Colonic mucosa (tissue), 4 donors: ENCODE measurements at regions not wholly inside any gene's neighbourhood (a gene's known extent, or its start where the extent isn't known, plus 50 kb on each side); places are given as distances from the start of the nearest gene placed in this dataset.

Experiments used
- DNase-seq: peaks from one replicate; pipeline ENCODE4 v3.0.0-alpha.2; 2020
- H3K27ac ChIP-seq: fragments of 200-600 bp; one replicate; pipeline ENCODE4 v1.8.0; 2021
- H3K27me3 ChIP-seq: fragments of 200-600 bp; one replicate; pipeline ENCODE4 v1.8.0; 2021
- H3K36me3 ChIP-seq: fragments of 200-600 bp; one replicate; pipeline ENCODE4 v1.8.0; 2021
- H3K4me1 ChIP-seq: fragments of 200-600 bp; one replicate; pipeline ENCODE4 v1.8.0; 2021; ENCODE audit warnings: mild to moderate bottlenecking
- H3K4me3 ChIP-seq: fragments of 200-600 bp; one replicate; pipeline ENCODE4 v1.8.0; 2021
- H3K9ac ChIP-seq, 2 donors: one replicate each; pipeline ENCODE4 v1.7.0; 2013; ENCODE audit warnings: control low read depth in 2 of 2, low read depth in 2 of 2, low read length in 2 of 2
- H3K9me3 ChIP-seq: fragments of 200-600 bp; one replicate; pipeline ENCODE4 v1.8.0; 2021
- CTCF ChIP-seq: fragments of 200-600 bp; IDR thresholded peaks from one replicate; pipeline ENCODE4 v1.8.0; 2022; ENCODE audit warnings: antibody characterized with exemption, mild to moderate bottlenecking
- intact Hi-C: fragments of 100-400 bp; cut with DNase I; formaldehyde crosslinking; loops from one replicate; pipeline ENCODE4 v1.14.1; 2022
- donor health status: healthy.
- donor health status: DM: no; HTN: no; CAD: no.
- donor health status: DM: no; HTN: no; CAD: no.

GRCh38 chr21:27290028-27290427 is 323.1 kb upstream of the ADAMTS5 start:
- H3K27me3 ChIP-seq, result no peaks in the 10 kb centered on the region
- no peak overlapping the region for H3K4me3 ChIP-seq
- H3K36me3 ChIP-seq, result no peaks in the 10 kb centered on the region
- H3K9me3 ChIP-seq, result no peaks in the 10 kb centered on the region
- no peak for DNase-seq
- TF ChIP-seq CTCF, result no peak
- intact Hi-C loops, result no loop called here
- no peaks in the 10 kb centered on the region for H3K4me1 ChIP-seq
- no peak overlapping the region for H3K27ac ChIP-seq
- H3K9ac ChIP-seq, result no peak overlapping the region

- TF ChIP-seq CTCF, result no peak
- no peak overlapping the region for H3K4me3 ChIP-seq
- no peaks in the 10 kb centered on the region for H3K36me3 ChIP-seq
- no peaks in the 10 kb centered on the region for H3K4me1 ChIP-seq
- no peaks in the 10 kb centered on the region for H3K9me3 ChIP-seq
- no peak overlapping the region for H3K9ac ChIP-seq
- H3K27me3 ChIP-seq, result no peaks in the 10 kb centered on the region
- H3K27ac ChIP-seq, result no peak overlapping the region
- DNase-seq, result no peak
- intact Hi-C loops, result no loop called here
Observed at GRCh38 chr21:27286760-27287159, 319.9 kb upstream of the ADAMTS5 start.

DNA sequence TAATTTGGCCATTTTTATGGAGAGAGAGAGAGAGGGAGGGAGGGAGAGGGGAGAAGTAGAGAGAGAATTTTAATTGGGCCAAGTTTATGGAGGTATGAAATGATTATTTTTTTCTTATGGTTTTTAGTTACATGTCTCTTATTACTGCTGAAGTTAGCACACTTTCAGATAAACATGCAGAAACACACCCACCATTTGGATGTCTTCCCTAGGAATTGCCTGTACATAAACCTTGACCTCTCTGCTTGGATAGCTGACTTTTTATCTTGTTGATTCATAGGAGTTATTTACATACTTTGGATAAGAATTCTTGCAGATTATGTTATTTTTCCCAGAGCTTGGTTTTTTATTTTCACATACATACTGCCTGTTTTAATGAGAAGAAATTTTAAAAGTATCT is 310.2 kb upstream of the ADAMTS5 start:
- Histone ChIP-seq H3K4me3 (no peak overlapping the region), H3K36me3 (no peaks in the 10 kb centered on the region)

DNA sequence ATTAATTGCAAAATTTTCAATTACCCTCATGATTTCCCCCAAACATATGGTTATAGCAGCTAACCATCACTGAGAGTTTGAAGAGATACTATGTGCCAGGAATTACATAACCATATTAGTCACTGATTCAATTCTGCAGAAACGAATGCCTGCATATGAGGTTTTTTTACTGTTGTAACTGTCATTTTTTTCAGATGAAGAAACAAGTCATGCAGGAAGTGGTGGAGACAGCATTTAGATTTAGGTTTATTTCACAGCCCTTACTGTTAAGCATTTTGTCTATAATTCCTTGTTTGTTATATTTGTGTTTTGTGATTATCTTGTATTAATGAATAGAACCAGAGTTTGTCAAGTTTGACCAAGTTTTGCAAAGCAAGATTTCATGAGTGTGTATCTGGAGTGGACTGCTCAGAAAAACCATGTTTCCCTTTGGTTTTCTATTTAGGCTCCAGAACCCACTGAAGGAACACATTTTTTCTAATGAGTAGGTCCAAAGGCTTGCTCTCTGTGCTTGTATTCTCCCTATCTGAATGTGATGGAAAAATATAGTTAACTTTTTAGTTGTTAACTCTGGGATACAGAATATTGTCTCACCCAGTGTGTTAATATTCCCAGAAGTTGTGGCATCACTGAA is 308.5 kb upstream of the ADAMTS5 start:
- Histone ChIP-seq H3K4me3 (no peak overlapping the region), H3K9me3 (no peaks in the 10 kb centered on the region), H3K27me3 (no peaks in the 10 kb centered on the region), H3K36me3 (no peaks in the 10 kb centered on the region), H3K9ac (no peak overlapping the region), H3K4me1 (no peaks in the 10 kb centered on the region), H3K27ac (no peak overlapping the region)
- no peak for DNase-seq
- intact Hi-C loops, result no loop called here
- no peak for TF ChIP-seq CTCF

More for the DNA sequence above, 310.2 kb upstream of the ADAMTS5 start:
- intact Hi-C loops, result no loop called here
- H3K9me3 ChIP-seq, result no peaks in the 10 kb centered on the region
- no peaks in the 10 kb centered on the region for H3K27me3 ChIP-seq
- no peak overlapping the region for H3K9ac ChIP-seq
- no peak overlapping the region for H3K27ac ChIP-seq
- TF ChIP-seq CTCF, result no peak
- no peak for DNase-seq
- H3K4me1 ChIP-seq, result no peaks in the 10 kb centered on the region

DNA sequence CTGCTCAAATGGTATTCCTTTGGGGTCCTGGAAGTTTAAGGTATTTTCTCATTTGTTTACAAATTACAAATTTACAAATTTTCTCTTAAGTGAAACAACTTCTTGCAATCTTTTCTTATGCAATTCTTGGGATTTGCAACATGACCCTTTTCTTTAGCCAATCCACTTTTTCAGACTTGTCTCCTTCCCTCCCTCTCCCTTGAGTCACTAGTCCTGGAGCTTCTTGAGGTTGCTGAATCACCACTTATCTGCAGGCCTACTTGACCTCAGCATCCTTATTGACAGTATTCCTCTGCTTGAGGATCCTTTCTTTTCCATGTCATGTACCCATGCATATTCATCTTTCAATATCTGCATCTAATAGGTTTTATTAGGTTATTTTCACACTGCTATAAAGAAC is 302.8 kb upstream of the ADAMTS5 start:
- no peak for DNase-seq
- intact Hi-C loops, result no loop called here
- Histone ChIP-seq H3K9me3 (no peaks in the 10 kb centered on the region), H3K9ac (no peak overlapping the region), H3K36me3 (no peaks in the 10 kb centered on the region), H3K27me3 (no peaks in the 10 kb centered on the region), H3K4me1 (no peaks in the 10 kb centered on the region), H3K27ac (no peak overlapping the region), H3K4me3 (no peak overlapping the region)
- no peak for TF ChIP-seq CTCF
